Rectal smooth muscle tissue (tissue), 1 donor: ENCODE measurements at regions not wholly inside any gene's neighbourhood (a gene's known extent, or its start where the extent isn't known, plus 50 kb on each side); places are given as distances from the start of the nearest gene placed in this dataset.

Experiments
- H3K27ac ChIP-seq: one replicate; pipeline ENCODE4 v1.7.0; 2013; ENCODE audit warnings: low read depth, low read length, inconsistent platforms
- H3K27me3 ChIP-seq: one replicate; pipeline ENCODE4 v1.7.0; 2013; ENCODE audit warnings: low read length; ENCODE audit not compliant: control insufficient read depth, insufficient read depth
- H3K36me3 ChIP-seq: one replicate; pipeline ENCODE4 v1.7.0; 2013; ENCODE audit warnings: low read length; ENCODE audit not compliant: control insufficient read depth, insufficient read depth
- H3K4me1 ChIP-seq: one replicate; pipeline ENCODE4 v1.7.0; 2013; ENCODE audit warnings: low read length; ENCODE audit not compliant: control insufficient read depth, insufficient read depth
- H3K4me3 ChIP-seq: one replicate; pipeline ENCODE4 v1.7.0; 2013; ENCODE audit warnings: low read length
- H3K9ac ChIP-seq: one replicate; pipeline ENCODE4 v1.7.0; 2013; ENCODE audit warnings: low read length

DNA sequence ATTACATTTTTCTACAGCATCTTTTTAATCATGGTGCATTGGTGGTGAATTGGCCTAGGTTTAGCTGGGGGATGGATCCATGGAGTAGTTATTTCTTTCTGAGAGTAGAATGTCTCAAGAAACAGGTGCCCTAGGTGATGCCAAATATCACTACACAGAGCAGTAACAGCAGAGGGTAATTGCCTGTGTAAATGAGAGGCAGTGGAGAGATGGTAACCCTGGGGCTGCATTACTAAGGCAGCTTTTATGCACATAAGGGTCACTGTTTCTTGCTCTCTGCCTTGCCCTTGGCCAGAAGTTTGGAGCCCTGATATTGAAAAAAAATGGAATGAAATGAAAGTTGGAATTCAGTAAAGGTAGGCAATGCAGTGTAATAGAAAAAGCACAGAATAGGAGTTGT is 604.0 kb downstream of the NOVA1 start:
- Histone ChIP-seq H3K4me3 (no peak overlapping the region), H3K9ac (no peak overlapping the region), H3K27ac (no peak overlapping the region), H3K36me3 (no peaks in the 10 kb centered on the region), H3K4me1 (no peaks in the 10 kb centered on the region), H3K27me3 (no peaks in the 10 kb centered on the region)

DNA sequence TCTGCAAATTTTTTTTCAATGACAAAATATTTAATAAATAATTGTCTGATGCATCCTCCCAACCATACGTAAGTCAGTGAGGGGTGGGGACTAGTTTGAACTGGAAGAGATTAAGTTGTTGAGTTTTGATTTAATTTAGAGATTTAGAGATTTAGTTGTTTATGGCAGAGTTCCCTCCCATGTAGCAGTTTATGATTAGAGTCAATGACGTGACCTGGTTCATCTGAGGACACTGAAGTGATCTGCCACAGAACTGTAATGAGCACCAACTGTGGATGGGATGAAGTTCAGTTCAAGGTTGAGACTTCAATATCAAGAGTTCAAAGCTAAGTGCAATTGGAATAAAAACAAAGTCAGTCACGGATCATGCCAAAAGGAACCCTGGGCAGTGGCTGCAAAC is 609.3 kb downstream of the NOVA1 start:
- Histone ChIP-seq H3K27ac (no peak overlapping the region), H3K9ac (no peak overlapping the region), H3K4me1 (no peaks in the 10 kb centered on the region), H3K4me3 (no peak overlapping the region), H3K36me3 (no peaks in the 10 kb centered on the region), H3K27me3 (no peaks in the 10 kb centered on the region)

DNA sequence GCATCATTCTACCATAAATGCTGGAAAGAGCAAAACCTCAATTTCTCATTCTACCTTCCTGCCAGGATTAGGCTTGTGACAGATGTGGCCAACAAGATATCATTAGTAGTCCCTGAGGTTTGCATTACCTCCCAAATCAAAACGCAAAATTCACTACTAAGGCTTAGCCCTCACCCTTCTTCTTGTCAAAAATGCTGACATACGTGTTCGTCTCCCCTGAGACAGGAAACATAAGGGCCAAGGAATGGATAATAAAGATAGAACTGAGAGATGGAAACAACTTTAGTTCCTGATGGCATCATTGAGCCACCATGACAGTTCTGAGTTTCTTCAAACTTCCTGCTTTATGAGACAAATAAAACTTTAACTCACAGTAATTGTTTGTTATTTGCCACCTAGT is 642.1 kb downstream of the NOVA1 start:
- H3K4me3 ChIP-seq, result no peak overlapping the region

DNA sequence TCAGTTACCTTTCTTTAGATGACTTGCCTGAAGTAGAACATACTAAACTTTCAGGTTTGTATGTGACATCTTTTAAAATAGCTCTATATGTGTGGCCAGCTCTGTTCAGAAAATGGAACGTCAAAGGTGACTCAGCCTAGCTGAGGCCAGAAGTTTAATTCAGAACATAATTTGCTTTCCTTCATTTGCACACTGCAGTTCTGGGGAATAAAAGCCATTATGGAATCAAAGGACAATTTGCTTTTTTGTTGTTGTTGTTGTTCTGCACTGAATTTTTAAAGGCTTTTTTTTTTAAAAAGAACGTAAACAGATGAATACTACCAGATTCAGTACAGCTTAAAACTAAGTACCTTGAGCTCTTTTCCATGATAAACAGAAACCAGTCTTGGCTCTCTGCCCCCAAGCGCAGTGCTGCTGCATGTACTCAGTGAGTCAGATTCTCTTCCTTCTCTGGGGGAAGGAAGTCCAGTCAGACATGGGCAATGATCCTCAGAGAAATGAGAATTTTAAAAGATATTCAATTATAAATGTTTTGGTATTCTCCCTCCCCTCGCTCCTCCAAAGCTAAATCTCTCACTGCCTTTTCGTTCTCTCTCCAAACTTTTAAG is 644.2 kb downstream of the NOVA1 start:
- H3K36me3 ChIP-seq, result no peaks in the 10 kb centered on the region
- no peak overlapping the region for H3K4me3 ChIP-seq
- H3K9ac ChIP-seq, result no peak overlapping the region
- no peaks in the 10 kb centered on the region for H3K27me3 ChIP-seq
- peak overlapping the region; percentile 63 for H3K27ac ChIP-seq
- peaks cover 7% of the 10 kb centered on the region for H3K4me1 ChIP-seq

More for the DNA sequence above, 642.1 kb downstream of the NOVA1 start:
- Histone ChIP-seq H3K9ac (no peak overlapping the region), H3K4me1 (peaks cover 7% of the 10 kb centered on the region), H3K36me3 (no peaks in the 10 kb centered on the region), H3K27ac (no peak overlapping the region), H3K27me3 (no peaks in the 10 kb centered on the region)

DNA sequence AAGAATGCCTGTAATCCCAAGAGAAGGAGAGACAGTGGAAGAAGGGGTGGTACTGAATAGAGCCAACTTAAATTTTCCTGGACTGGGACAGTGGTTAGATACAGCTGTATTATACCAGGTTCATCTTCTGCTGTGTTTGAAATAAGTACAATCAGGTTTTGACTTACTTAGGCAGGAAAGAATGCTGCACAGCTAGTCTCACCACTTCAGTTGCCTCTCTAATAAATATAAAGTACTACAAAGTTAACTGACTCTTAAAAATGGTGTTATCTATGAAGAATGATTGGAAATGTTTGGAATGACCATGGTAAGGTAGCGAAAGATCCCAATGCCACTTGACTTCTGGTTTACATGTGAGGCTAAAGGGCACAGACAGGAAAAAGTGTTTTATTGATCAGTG is 652.1 kb downstream of the NOVA1 start:
- Histone ChIP-seq H3K4me1 (no peaks in the 10 kb centered on the region), H3K36me3 (no peaks in the 10 kb centered on the region), H3K9ac (no peak overlapping the region), H3K27ac (no peak overlapping the region), H3K27me3 (no peaks in the 10 kb centered on the region), H3K4me3 (no peak overlapping the region)

DNA sequence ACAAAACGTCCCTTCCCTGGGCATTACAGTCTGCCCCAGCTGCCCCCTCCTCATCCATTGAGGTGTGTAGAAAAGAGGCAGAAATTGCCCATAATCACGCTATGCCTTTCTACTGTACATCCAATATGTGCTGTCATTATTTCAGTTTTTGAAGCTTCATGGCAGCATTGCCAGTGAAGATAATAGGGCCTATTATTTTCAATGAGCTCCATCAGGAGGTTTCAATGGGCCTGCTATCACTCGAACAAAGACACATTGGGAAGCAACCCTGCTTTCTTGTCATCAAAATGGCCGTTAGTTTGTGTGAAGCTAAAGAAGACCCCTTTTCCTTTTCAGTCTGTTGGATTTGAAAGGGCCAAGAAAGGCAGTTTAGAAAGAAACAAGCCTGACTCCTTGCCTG is 653.8 kb downstream of the NOVA1 start:
- H3K27ac ChIP-seq, result no peak overlapping the region
- no peaks in the 10 kb centered on the region for H3K27me3 ChIP-seq
- no peaks in the 10 kb centered on the region for H3K4me1 ChIP-seq
- H3K4me3 ChIP-seq, result no peak overlapping the region
- H3K36me3 ChIP-seq, result no peaks in the 10 kb centered on the region
- no peak overlapping the region for H3K9ac ChIP-seq

DNA sequence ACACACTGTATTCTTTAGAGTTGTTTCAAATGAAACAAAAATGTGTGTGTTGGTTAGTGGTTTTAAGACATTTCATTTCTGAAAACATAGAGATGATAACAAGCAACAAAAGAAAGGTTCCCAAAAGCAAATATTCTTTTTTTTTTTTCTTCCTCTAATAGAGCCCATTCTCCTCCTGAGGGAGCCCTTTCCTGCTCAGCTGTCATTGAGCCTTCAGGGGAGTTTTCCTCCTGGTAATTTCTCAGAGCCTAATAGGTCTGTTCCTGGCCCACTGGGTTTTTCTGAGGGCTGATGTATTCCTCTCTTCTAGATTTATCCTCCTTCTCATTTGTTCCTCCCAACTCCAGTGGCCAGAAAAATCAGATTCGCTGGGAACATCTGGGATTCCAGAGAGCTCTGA is 654.5 kb downstream of the NOVA1 start:
- H3K27ac ChIP-seq, result no peak overlapping the region
- H3K27me3 ChIP-seq, result no peaks in the 10 kb centered on the region
- H3K4me3 ChIP-seq, result no peak overlapping the region
- no peaks in the 10 kb centered on the region for H3K4me1 ChIP-seq
- no peaks in the 10 kb centered on the region for H3K36me3 ChIP-seq
- H3K9ac ChIP-seq, result no peak overlapping the region

DNA sequence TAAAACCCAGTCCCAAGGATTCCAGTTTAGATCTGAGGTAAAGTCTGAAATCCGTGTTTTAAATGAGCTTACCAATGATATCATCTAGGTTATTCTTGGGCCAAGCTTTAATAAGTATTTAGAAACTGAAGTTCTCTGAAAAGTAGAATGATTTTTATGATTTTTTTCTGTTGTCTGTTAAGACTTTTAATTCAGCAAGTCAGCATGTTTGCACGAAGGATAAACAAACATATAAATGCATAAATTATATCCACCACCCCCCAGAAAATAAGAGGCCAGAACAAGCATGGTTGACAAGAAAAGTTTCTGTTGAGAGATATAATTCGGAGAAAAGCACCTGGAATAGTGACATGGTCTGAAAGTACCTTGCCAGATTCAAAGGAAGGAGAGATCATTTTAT is 655.7 kb downstream of the NOVA1 start:
- Histone ChIP-seq H3K36me3 (no peaks in the 10 kb centered on the region), H3K4me3 (no peak overlapping the region), H3K9ac (no peak overlapping the region), H3K27me3 (no peaks in the 10 kb centered on the region), H3K27ac (no peak overlapping the region), H3K4me1 (no peaks in the 10 kb centered on the region)

DNA sequence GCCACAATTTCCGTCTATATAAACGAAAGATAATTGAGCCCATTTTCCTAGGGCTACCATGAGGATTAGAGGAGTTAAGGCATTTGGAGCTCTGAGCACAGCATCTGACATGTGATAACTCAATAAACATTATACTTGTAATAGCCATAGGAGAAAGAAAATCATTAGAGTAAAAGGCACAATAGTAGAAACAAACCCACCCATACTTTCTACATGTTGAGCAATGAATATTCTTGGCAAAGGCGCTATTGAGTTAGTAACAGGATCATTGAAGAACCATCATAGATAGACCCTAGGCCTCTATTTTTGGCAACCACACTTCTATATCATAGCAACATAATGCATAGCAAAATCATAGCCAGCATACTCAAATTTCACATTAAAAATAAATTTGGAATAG is 664.1 kb downstream of the NOVA1 start:
- Histone ChIP-seq H3K36me3 (no peaks in the 10 kb centered on the region), H3K9ac (no peak overlapping the region), H3K27ac (no peak overlapping the region), H3K27me3 (no peaks in the 10 kb centered on the region), H3K4me1 (no peaks in the 10 kb centered on the region), H3K4me3 (no peak overlapping the region)

DNA sequence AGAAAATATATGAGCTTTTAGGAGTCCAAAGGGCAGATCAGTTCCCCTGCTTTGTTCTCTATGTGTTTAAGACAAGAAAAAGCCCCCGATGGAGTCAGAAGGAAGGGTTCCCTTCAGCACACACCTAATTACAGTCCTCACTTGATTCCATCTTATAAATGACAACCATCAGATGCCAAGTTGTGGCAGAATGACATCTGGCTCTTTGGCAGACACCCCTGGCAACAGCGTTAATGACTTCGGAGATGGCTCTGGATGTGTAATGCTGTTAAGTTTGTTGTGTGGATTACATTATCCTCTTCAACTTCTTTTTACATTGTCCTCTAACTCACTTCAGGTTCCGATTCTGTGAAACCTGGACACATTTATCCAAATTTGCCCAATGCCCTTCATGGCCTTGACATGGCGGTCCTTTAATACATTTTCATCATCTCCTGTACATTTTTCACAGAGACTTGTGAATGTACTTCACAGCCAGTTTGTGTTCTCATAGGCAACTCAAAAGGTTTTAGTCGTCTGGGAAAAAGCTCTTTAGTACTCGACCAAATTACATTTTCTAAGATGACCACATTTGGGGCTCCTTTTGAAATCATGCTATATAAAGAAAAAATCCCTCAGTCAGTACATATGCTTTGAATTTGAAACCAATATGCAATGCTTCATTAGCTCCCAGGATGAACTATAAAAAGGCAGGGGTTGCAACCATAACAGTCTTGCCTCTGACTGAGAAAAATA is 667.8 kb downstream of the NOVA1 start:
- Histone ChIP-seq H3K4me3 (no peak overlapping the region), H3K27me3 (no peaks in the 10 kb centered on the region), H3K9ac (no peak overlapping the region), H3K36me3 (no peaks in the 10 kb centered on the region), H3K4me1 (no peaks in the 10 kb centered on the region), H3K27ac (no peak overlapping the region)

DNA sequence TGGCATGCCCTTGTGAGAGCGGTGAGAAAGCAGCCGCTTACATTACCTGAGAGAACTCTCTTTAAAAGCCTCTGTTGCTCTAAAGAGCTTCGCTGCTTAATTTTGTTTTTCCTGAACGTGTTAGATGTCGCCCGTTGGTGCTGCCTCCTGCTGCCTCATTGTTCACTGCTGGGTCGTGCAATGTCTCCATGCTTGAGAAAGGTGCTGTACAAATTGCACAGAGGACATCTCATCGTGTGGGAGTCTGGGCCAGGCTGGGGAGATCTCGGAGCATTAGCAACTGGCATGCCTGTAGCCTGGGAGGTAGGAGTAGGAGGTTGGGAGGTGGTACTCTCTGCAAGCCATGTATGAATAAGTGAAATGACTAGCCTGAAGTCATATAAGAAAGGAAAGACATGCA is 686.0 kb downstream of the NOVA1 start:
- Histone ChIP-seq H3K4me1 (no peaks in the 10 kb centered on the region), H3K27me3 (no peaks in the 10 kb centered on the region), H3K36me3 (no peaks in the 10 kb centered on the region), H3K9ac (no peak overlapping the region), H3K4me3 (no peak overlapping the region), H3K27ac (no peak overlapping the region)

DNA sequence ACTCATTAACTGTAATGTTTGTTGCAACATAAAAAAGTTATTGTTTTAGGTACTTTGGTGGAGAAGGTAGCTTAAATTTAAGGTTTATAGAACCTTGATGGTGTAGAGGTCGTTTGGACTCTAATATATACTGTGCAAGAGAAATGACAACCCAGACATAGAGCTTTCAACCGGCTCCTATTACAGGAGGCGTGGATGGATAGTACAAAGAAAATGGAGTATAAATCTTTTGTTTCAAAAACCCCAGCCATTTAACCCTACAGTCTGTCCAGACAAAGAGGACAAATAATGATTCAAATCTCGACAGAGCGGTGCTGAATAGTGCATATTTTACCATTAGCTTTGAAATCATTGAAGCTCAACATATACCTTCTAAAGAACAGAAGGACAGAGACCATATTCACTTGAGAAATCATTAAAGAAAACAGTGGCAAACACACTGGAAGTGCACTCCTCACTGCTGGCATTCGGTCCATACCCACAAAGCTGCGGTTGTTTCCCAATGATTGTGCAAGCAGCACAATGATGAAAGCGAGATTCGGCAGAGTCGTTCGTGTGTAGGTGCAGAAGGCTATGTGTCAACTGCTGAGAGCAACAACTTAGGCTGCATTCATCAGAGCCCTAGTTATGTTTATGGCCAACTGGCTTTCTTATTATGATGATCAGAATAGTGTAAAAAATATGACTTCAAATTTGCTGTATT is 688.6 kb downstream of the NOVA1 start:
- no peaks in the 10 kb centered on the region for H3K27me3 ChIP-seq
- H3K4me3 ChIP-seq, result no peak overlapping the region
- H3K27ac ChIP-seq, result no peak overlapping the region

More for the DNA sequence above, 688.6 kb downstream of the NOVA1 start:
- Histone ChIP-seq H3K4me1 (peaks cover 3% of the 10 kb centered on the region), H3K36me3 (no peaks in the 10 kb centered on the region), H3K9ac (no peak overlapping the region)
